GM13977 (cell line): ENCODE measurements at regions not wholly inside any gene's neighbourhood (a gene's known extent, or its start where the extent isn't known, plus 50 kb on each side); places are given as distances from the start of the nearest gene placed in this dataset.

Experiments used
- DNase-seq: peaks from one replicate; pipeline ENCODE4 v3.0.0; 2012; ENCODE audit warnings: low spot score
- in situ Hi-C: fragments of 300-500 bp; cut with MboI; formaldehyde crosslinking; loops from one replicate; pipeline ENCODE4 v1.12.0; 2022; ENCODE audit warnings: low sequenced_read_pairs, low pct_unique_long_range_greater_than_20kb, mixed read lengths, inconsistent platforms; ENCODE audit not compliant: unreplicated experiment
- TF ChIP-seq, protein P1 (sequence below): IDR thresholded peaks from 2 replicates; pipeline ENCODE4 v1.5.1; 2012; ENCODE audit warnings: mild to moderate bottlenecking, control low read depth; ENCODE audit not compliant: insufficient read depth; ENCODE audit errors: extremely low read depth, missing control alignments

DNA sequence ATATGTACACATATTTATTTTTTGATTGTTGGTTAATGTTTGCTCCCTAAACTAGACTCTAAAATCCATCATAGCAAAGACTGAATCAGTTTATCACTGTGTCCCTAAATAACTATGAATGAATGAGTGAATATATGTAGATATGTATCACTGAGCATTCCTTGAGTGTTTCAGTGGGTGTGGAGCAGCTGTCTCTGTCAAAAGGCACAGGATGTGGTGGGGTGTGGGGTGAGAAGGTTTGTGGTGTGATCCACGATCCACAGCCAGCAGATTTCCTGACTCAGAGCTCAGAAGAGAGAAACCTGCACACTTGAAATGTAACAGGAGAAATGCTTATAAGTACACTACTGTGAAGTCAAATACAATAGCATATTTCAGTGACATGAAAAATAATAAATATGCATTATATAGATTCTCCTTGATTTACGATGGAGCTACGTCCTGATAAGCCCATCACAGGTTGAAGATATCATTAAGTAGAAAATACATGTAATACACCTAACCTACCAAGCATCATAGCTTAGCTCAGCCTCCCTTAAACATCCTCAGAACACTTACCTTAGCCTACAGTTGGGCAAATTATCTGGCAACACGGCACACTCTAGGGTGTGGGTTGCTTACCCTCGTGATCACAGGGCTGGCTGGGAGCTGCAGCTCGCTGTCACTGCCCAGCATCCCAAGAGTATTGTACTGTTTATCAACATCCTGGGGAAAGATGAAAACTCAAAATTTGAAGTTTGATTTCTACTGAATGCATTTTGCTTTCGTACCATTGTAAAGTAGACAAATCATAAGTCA lies 287.0 kb downstream of the GAS1 start:
- no peak for DNase-seq
- in situ Hi-C loops = no loop called here
- TF ChIP-seq, protein P1, sequence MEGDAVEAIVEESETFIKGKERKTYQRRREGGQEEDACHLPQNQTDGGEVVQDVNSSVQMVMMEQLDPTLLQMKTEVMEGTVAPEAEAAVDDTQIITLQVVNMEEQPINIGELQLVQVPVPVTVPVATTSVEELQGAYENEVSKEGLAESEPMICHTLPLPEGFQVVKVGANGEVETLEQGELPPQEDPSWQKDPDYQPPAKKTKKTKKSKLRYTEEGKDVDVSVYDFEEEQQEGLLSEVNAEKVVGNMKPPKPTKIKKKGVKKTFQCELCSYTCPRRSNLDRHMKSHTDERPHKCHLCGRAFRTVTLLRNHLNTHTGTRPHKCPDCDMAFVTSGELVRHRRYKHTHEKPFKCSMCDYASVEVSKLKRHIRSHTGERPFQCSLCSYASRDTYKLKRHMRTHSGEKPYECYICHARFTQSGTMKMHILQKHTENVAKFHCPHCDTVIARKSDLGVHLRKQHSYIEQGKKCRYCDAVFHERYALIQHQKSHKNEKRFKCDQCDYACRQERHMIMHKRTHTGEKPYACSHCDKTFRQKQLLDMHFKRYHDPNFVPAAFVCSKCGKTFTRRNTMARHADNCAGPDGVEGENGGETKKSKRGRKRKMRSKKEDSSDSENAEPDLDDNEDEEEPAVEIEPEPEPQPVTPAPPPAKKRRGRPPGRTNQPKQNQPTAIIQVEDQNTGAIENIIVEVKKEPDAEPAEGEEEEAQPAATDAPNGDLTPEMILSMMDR = no peak

DNA sequence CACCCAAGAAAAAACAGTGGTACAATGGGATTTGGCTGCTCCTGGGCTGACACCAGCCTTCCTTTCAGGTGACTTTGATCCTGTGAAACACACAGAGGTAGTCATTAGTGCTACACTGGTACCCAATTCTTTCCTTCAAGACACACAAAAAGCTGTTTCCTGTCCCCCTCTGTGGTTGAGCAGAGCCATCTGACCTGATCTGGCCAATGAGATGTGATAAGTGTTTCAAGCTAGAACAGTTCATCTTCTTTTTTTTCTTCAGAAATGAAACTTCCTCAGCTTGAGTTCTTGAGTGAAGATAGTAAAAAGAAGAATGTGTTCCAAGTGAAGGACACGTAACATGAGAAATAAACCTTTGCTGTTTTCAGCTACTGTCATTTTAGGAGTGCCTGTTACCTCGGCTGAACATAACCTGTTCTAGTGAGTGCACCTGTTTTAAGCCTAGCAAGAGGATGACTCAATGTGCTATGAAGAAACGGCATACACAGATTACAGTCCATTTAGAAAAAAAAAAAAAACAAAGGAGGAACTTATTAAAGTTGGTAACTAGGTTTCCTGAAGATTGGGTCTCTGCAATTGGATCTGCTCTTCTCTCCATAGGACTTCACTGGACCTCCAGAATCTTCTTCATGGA lies 287.8 kb downstream of the GAS1 start:
- in situ Hi-C loops = no loop called here
- TF ChIP-seq, protein P1 = no peak
- no peak for DNase-seq

GRCh38 chr9:86655147-86655546 lies 292.2 kb downstream of the GAS1 start:
- no peak for DNase-seq
- TF ChIP-seq, protein P1 = no peak
- in situ Hi-C loops = no loop called here

GRCh38 chr9:86653466-86653865 lies 293.8 kb downstream of the GAS1 start:
- no peak for DNase-seq
- TF ChIP-seq, protein P1 = no peak
- in situ Hi-C loops = no loop called here

GRCh38 chr9:86652736-86653135 lies 294.6 kb downstream of the GAS1 start:
- in situ Hi-C loops = no loop called here
- no peak for DNase-seq
- TF ChIP-seq, protein P1 = no peak

DNA sequence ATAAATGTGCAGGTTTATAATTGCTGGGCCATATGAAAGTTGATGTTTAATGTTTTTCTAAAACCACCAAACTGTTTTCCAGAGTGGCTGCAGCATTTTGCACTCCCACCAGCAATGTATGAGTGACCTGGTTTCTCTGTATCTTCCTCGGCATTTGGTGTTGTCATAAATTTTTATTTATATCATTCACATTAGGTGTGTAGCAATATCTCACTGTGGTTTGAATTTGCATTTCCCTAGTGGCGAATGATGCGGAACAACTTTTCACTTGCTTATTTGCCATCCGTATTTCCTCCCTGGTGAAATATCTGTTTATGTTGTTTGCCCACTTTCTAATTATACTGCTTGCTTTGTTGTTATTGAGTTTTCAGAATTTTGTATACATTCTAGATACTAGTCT lies 295.7 kb upstream of the TUT7 start:
- no peak for DNase-seq
- in situ Hi-C loops = loop anchor here (25.0 kb wide), 1 partner anchor 662 kb away; no protein-coding TSS in a partner anchor
- TF ChIP-seq, protein P1 = no peak
